ENCODE measurements at regions not wholly inside any gene's neighbourhood (a gene's known extent, or its start where the extent isn't known, plus 50 kb on each side); places are given as distances from the start of the nearest gene placed in this dataset.

GRCh38 chr7:67711706-67712105 lies 715.1 kb downstream of the TYW1 start:
- no peak for TF ChIP-seq POLR2AphosphoS5 (IDR thresholded peaks at IDR 0.05; ENCODE audit: borderline replicate concordance, low read depth, low read length)
- TF ChIP-seq EZH2 (IDR thresholded peaks at IDR 0.05): no peak
- TF ChIP-seq FOXP2 (optimal IDR thresholded peaks at IDR 0.05; ENCODE audit: control extremely low read depth, extremely low read length, insufficient read depth): no peak
